ENCODE measurements at regions not wholly inside any gene's neighbourhood (a gene's known extent, or its start where the extent isn't known, plus 50 kb on each side); places are given as distances from the start of the nearest gene placed in this dataset.
A peak's percentile ranks its signal among the peaks of the same experiment; 100 is the strongest.

GRCh38 chr9:129356871-129357772, 179.1 kb upstream of the IER5L start:
- no peak for DNase-seq (ENCODE audit: low read depth, low spot score)
- Histone ChIP-seq H3K27me3 (ENCODE audit: insufficient read depth, insufficient read length) (no peaks in the 10 kb centered on the region), H3K4me3 (ENCODE audit: insufficient read length, low read depth) (no peak overlapping the region), H3K36me3 (ENCODE audit: insufficient read depth, insufficient read length, low read length) (no peaks in the 10 kb centered on the region), H3K9me3 (ENCODE audit: insufficient read depth, low read length) (peaks cover 15% of the 10 kb centered on the region), H3K4me1 (ENCODE audit: insufficient read depth, insufficient read length) (peaks cover 15% of the 10 kb centered on the region), H3K9ac (ENCODE audit: insufficient read length, low read depth) (no peak overlapping the region)
- TF ChIP-seq YY1 (IDR thresholded peaks at IDR 0.05; ENCODE audit: insufficient read depth, insufficient read length) (no peak), SUZ12 (IDR thresholded peaks at IDR 0.05; ENCODE audit: extremely low read depth, insufficient read depth, insufficient read length) (no peak), ZNF274 (IDR thresholded peaks at IDR 0.05; ENCODE audit: low read depth, low read length) (no peak)

GRCh38 chr9:129355631-129356030, 177.6 kb upstream of the IER5L start:
- H3K36me3 ChIP-seq (ENCODE audit: insufficient read depth, insufficient read length, low read length) = no peaks in the 10 kb centered on the region
- peaks cover 14% of the 10 kb centered on the region for H3K4me1 ChIP-seq (ENCODE audit: insufficient read depth, insufficient read length)
- no peak for DNase-seq (ENCODE audit: low read depth, low spot score)
- H3K4me3 ChIP-seq (ENCODE audit: insufficient read length, low read depth) = no peak overlapping the region
- H3K27me3 ChIP-seq (ENCODE audit: insufficient read depth, insufficient read length) = no peaks in the 10 kb centered on the region
- H3K9me3 ChIP-seq (ENCODE audit: insufficient read depth, low read length) = peaks cover 15% of the 10 kb centered on the region
- H3K9ac ChIP-seq (ENCODE audit: insufficient read length, low read depth) = no peak overlapping the region
- TF ChIP-seq YY1 (IDR thresholded peaks at IDR 0.05; ENCODE audit: insufficient read depth, insufficient read length) = no peak

GRCh38 chr9:129354498-129354897, 176.4 kb upstream of the IER5L start:
- no peaks in the 10 kb centered on the region for H3K27me3 ChIP-seq (ENCODE audit: insufficient read depth, insufficient read length)
- TF ChIP-seq SUZ12 (IDR thresholded peaks at IDR 0.05; ENCODE audit: extremely low read depth, insufficient read depth, insufficient read length) (no peak), YY1 (IDR thresholded peaks at IDR 0.05; ENCODE audit: insufficient read depth, insufficient read length) (no peak), ZNF274 (IDR thresholded peaks at IDR 0.05; ENCODE audit: low read depth, low read length) (no peak)
- DNase-seq (ENCODE audit: low read depth, low spot score) = no peak

GRCh38 chr9:129353697-129354336, 175.8 kb upstream of the IER5L start:
- no peak overlapping the region for H3K4me3 ChIP-seq (ENCODE audit: insufficient read length, low read depth)
- H3K27me3 ChIP-seq (ENCODE audit: insufficient read depth, insufficient read length) = no peaks in the 10 kb centered on the region
- no peak for DNase-seq (ENCODE audit: low read depth, low spot score)
- peaks cover 15% of the 10 kb centered on the region for H3K9me3 ChIP-seq (ENCODE audit: insufficient read depth, low read length)
- no peak for TF ChIP-seq ZNF274 (IDR thresholded peaks at IDR 0.05; ENCODE audit: low read depth, low read length)
- no peak for TF ChIP-seq SUZ12 (IDR thresholded peaks at IDR 0.05; ENCODE audit: extremely low read depth, insufficient read depth, insufficient read length)
- TF ChIP-seq YY1 (IDR thresholded peaks at IDR 0.05; ENCODE audit: insufficient read depth, insufficient read length) = no peak
- H3K4me1 ChIP-seq (ENCODE audit: insufficient read depth, insufficient read length) = peaks cover 20% of the 10 kb centered on the region
- peak overlapping the region; percentile 88 for H3K9ac ChIP-seq (ENCODE audit: insufficient read length, low read depth)
- no peaks in the 10 kb centered on the region for H3K36me3 ChIP-seq (ENCODE audit: insufficient read depth, insufficient read length, low read length)

More at GRCh38 chr9:129354498-129354897, 176.4 kb upstream of the IER5L start:
- H3K4me1 ChIP-seq (ENCODE audit: insufficient read depth, insufficient read length) = peaks cover 19% of the 10 kb centered on the region
- H3K4me3 ChIP-seq (ENCODE audit: insufficient read length, low read depth) = no peak overlapping the region
- H3K36me3 ChIP-seq (ENCODE audit: insufficient read depth, insufficient read length, low read length) = no peaks in the 10 kb centered on the region
- H3K9me3 ChIP-seq (ENCODE audit: insufficient read depth, low read length) = peaks cover 15% of the 10 kb centered on the region
- no peak overlapping the region for H3K9ac ChIP-seq (ENCODE audit: insufficient read length, low read depth)

GRCh38 chr9:129352146-129352865, 174.2 kb upstream of the IER5L start:
- Histone ChIP-seq H3K9ac (ENCODE audit: insufficient read length, low read depth) (peak overlapping the region; percentile 88), H3K36me3 (ENCODE audit: insufficient read depth, insufficient read length, low read length) (peaks cover 4% of the 10 kb centered on the region), H3K4me3 (ENCODE audit: insufficient read length, low read depth) (peak overlapping the region; percentile 66), H3K9me3 (ENCODE audit: insufficient read depth, low read length) (peaks cover 15% of the 10 kb centered on the region), H3K27me3 (ENCODE audit: insufficient read depth, insufficient read length) (no peaks in the 10 kb centered on the region), H3K4me1 (ENCODE audit: insufficient read depth, insufficient read length) (peaks cover 25% of the 10 kb centered on the region)
- DNase-seq (ENCODE audit: low read depth, low spot score) = no peak
- no peak for TF ChIP-seq YY1 (IDR thresholded peaks at IDR 0.05; ENCODE audit: insufficient read depth, insufficient read length)
- TF ChIP-seq SUZ12 (IDR thresholded peaks at IDR 0.05; ENCODE audit: extremely low read depth, insufficient read depth, insufficient read length) = no peak
- TF ChIP-seq ZNF274 (IDR thresholded peaks at IDR 0.05; ENCODE audit: low read depth, low read length) = no peak

- H3K4me3 ChIP-seq (ENCODE audit: insufficient read length, low read depth) = peak overlapping the region; percentile 49
- peaks cover 25% of the 10 kb centered on the region for H3K4me1 ChIP-seq (ENCODE audit: insufficient read depth, insufficient read length)
- peaks cover 15% of the 10 kb centered on the region for H3K9me3 ChIP-seq (ENCODE audit: insufficient read depth, low read length)
- no peak for DNase-seq (ENCODE audit: low read depth, low spot score)
- peaks cover 4% of the 10 kb centered on the region for H3K36me3 ChIP-seq (ENCODE audit: insufficient read depth, insufficient read length, low read length)
- H3K9ac ChIP-seq (ENCODE audit: insufficient read length, low read depth) = peak overlapping the region; percentile 77
- TF ChIP-seq YY1 (IDR thresholded peaks at IDR 0.05; ENCODE audit: insufficient read depth, insufficient read length) (no peak), SUZ12 (IDR thresholded peaks at IDR 0.05; ENCODE audit: extremely low read depth, insufficient read depth, insufficient read length) (no peak), ZNF274 (IDR thresholded peaks at IDR 0.05; ENCODE audit: low read depth, low read length) (no peak)
- no peaks in the 10 kb centered on the region for H3K27me3 ChIP-seq (ENCODE audit: insufficient read depth, insufficient read length)
Observed at GRCh38 chr9:129351642-129352145, 173.6 kb upstream of the IER5L start.
